A673 (cell line): ENCODE measurements at regions not wholly inside any gene's neighbourhood (a gene's known extent, or its start where the extent isn't known, plus 50 kb on each side); places are given as distances from the start of the nearest gene placed in this dataset.

Experiments
- BruUV-seq: library from RNA; stranded (reverse); fragments of 400-500 nt; replicated peaks from 2 replicates; lab custom pipeline; 2021; lab: Mats Ljungman, UMichigan
- CTCF ChIA-PET: fragments of 300-600 bp; sonication (Branson Sonifier 250); formaldehyde crosslinking; loops from one replicate; lab custom pipeline; 2022; ENCODE audit warnings: antibody characterized with exemption; lab: Charles Lee
- POLR2A ChIA-PET: fragments of 300-600 bp; sonication (Branson Sonifier 250); formaldehyde crosslinking; loops from one replicate; lab custom pipeline; 2022; ENCODE audit warnings: antibody characterized with exemption; ENCODE audit not compliant: low non-redundant PET; lab: Charles Lee
- DNase-seq: peaks from one replicate; pipeline ENCODE4 v3.0.0-alpha.2; 2015; ENCODE audit warnings: low spot score
- H3K27ac ChIP-seq: fragments of 200-600 bp; sonication (generic); 2 replicates; pipeline ENCODE4 v1.5.1; 2016; ENCODE audit warnings: mixed run types, low read depth, mild to moderate bottlenecking, mixed read lengths, antibody characterized with exemption, low read length; ENCODE audit not compliant: poor library complexity, severe bottlenecking
- H3K27me3 ChIP-seq: fragments of 200-600 bp; sonication (generic); replicated peaks from 2 replicates; pipeline ENCODE4 v1.6.1; 2017; ENCODE audit warnings: mixed run types, low read depth, mild to moderate bottlenecking, mixed read lengths, antibody characterized with exemption, low read length; ENCODE audit not compliant: insufficient read depth, poor library complexity
- H3K36me3 ChIP-seq: fragments of 200-600 bp; sonication (generic); 2 replicates; pipeline ENCODE4 v1.6.1; 2016; ENCODE audit warnings: mixed run types, mild to moderate bottlenecking, mixed read lengths, antibody characterized with exemption, low read length; ENCODE audit not compliant: insufficient read depth, poor library complexity, severe bottlenecking
- H3K4me1 ChIP-seq: fragments of 200-600 bp; sonication (generic); 2 replicates; pipeline ENCODE4 v1.6.1; 2017; ENCODE audit warnings: mixed run types, mild to moderate bottlenecking, mixed read lengths, antibody characterized with exemption, low read length; ENCODE audit not compliant: insufficient read depth, poor library complexity, severe bottlenecking
- H3K4me3 ChIP-seq: fragments of 200-600 bp; sonication (generic); 2 replicates; pipeline ENCODE4 v1.5.1; 2016; ENCODE audit warnings: low read depth, mixed run types, mild to moderate bottlenecking, mixed read lengths, low read length; ENCODE audit not compliant: poor library complexity, severe bottlenecking
- H3K9me3 ChIP-seq: fragments of 200-600 bp; sonication (generic); 2 replicates; pipeline ENCODE4 v1.6.1; 2016; ENCODE audit warnings: mixed run types, low read depth, mild to moderate bottlenecking, mixed read lengths, antibody characterized with exemption, low read length; ENCODE audit not compliant: poor library complexity, severe bottlenecking
- EZH2 ChIP-seq: fragments of 200-600 bp; sonication (generic); IDR thresholded peaks from 2 replicates; pipeline ENCODE4 v1.6.1; 2017; ENCODE audit warnings: borderline replicate concordance, low read depth, mild to moderate bottlenecking, mixed read lengths, antibody characterized with exemption, low read length; ENCODE audit not compliant: poor library complexity, severe bottlenecking
- intact Hi-C: fragments of 100-400 bp; cut with micrococcal nuclease; formaldehyde crosslinking; loops from one replicate; pipeline ENCODE4 v1.10.0; 2022; ENCODE audit not compliant: unreplicated experiment
- TF ChIP-seq, protein P1 (sequence below): fragments of 300-800, 200-600 bp; sonication (generic); conservative IDR thresholded peaks from 2 replicates; pipeline ENCODE4 v1.5.1; 2017; ENCODE audit warnings: low read depth, mild to moderate bottlenecking, antibody characterized with exemption, low read length, moderate library complexity, mixed read lengths

DNA sequence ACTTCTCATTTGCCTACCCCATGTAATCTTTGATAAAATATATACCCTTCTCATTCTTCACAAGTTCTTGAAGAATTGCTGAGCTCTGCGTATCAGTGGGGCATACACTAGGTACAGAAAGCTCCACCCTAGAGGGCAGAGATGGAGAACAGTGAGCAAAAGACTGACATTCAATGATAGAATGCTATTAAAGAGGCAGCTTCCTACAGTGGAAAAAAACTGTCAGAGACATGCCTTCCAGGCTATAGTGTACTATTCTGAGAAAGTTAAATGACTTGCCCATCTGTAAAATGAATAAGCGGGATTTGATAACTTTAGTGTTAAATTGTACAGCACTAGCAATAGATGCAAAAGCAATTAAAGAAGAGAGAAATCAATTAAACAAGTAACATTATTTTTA is 172.8 kb downstream of the SUCNR1 start:
- intact Hi-C loops, result no loop called here
- no peak for DNase-seq
- TF ChIP-seq, protein P1, sequence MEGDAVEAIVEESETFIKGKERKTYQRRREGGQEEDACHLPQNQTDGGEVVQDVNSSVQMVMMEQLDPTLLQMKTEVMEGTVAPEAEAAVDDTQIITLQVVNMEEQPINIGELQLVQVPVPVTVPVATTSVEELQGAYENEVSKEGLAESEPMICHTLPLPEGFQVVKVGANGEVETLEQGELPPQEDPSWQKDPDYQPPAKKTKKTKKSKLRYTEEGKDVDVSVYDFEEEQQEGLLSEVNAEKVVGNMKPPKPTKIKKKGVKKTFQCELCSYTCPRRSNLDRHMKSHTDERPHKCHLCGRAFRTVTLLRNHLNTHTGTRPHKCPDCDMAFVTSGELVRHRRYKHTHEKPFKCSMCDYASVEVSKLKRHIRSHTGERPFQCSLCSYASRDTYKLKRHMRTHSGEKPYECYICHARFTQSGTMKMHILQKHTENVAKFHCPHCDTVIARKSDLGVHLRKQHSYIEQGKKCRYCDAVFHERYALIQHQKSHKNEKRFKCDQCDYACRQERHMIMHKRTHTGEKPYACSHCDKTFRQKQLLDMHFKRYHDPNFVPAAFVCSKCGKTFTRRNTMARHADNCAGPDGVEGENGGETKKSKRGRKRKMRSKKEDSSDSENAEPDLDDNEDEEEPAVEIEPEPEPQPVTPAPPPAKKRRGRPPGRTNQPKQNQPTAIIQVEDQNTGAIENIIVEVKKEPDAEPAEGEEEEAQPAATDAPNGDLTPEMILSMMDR, result no peak
- TF ChIP-seq EZH2, result no peak
- CTCF ChIA-PET, result no interaction called here
- no TSS peak for BruUV-seq
- no peaks in the 10 kb centered on the region for H3K4me1 ChIP-seq
- H3K36me3 ChIP-seq, result no peaks in the 10 kb centered on the region
- H3K27me3 ChIP-seq, result no peaks in the 10 kb centered on the region
- H3K27ac ChIP-seq, result no peak overlapping the region
- POLR2A ChIA-PET, result no interaction called here
- H3K4me3 ChIP-seq, result no peak overlapping the region
- no peaks in the 10 kb centered on the region for H3K9me3 ChIP-seq

DNA sequence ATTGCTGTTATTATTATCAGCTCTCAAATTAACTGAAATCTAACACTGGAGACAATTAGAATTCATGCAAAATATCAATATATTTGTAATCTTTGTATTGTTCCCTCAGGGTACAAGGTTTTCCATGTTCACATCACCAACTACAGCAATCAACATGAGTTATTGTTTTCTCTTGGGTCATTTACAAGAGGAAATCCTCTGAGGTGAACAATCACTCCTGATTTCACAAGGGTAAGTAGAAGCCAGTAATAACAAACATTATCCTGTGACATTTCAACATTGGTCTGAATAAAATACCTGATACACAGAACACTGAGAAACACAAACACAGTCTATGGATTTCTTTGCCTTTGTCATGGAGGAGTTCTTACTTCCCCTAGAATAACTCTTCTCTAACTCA is 174.0 kb downstream of the SUCNR1 start:
- Histone ChIP-seq H3K4me3 (no peak overlapping the region), H3K27me3 (no peaks in the 10 kb centered on the region), H3K27ac (no peak overlapping the region), H3K4me1 (no peaks in the 10 kb centered on the region), H3K9me3 (no peaks in the 10 kb centered on the region), H3K36me3 (no peaks in the 10 kb centered on the region)
- BruUV-seq, result no TSS peak
- ChIA-PET CTCF (no interaction called here), POLR2A (no interaction called here)
- intact Hi-C loops, result no loop called here
- no peak for TF ChIP-seq EZH2
- TF ChIP-seq, protein P1, result no peak
- DNase-seq, result no peak

DNA sequence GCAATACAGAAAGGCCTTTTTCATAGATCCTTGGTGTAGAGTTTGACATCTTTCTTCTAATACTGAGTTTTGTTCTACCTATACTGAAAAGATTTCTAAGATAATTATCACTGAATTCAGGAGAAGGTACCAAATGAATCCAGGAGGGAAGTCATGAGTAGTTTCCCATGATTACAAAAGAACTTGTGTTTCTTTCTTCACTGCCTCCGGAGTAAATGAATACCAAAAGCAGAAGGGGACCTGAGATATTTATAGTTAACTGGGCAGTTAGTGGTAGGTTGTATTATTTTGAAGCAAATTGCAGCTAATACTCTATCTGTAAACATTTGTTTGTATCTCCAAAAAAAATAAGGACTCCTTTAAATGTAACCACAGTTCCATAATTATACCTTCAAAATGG is 175.4 kb downstream of the SUCNR1 start:
- DNase-seq, result no peak
- intact Hi-C loops, result no loop called here
- ChIA-PET CTCF (no interaction called here), POLR2A (no interaction called here)
- no TSS peak for BruUV-seq
- Histone ChIP-seq H3K36me3 (no peaks in the 10 kb centered on the region), H3K4me1 (no peaks in the 10 kb centered on the region), H3K4me3 (no peak overlapping the region), H3K27ac (no peak overlapping the region), H3K9me3 (no peaks in the 10 kb centered on the region), H3K27me3 (no peaks in the 10 kb centered on the region)
- TF ChIP-seq EZH2, result no peak
- TF ChIP-seq, protein P1, result no peak
